G401.6 (cell line): ENCODE measurements at regions not wholly inside any gene's neighbourhood (a gene's known extent, or its start where the extent isn't known, plus 50 kb on each side); places are given as distances from the start of the nearest gene placed in this dataset.
A peak's percentile ranks its signal among the peaks of the same experiment; 100 is the strongest.
"Not testable (repeated sequence)": the region's sequence is repeated elsewhere in the genome, so short reads cannot be mapped to it uniquely, and the experiment has no call there.

Experiments used
- FAIRE-seq: peaks from 2 replicates; lab custom pipeline; 2012; peaks lifted over from hg19 to GRCh38; lab: Jason Lieb, UNC

DNA sequence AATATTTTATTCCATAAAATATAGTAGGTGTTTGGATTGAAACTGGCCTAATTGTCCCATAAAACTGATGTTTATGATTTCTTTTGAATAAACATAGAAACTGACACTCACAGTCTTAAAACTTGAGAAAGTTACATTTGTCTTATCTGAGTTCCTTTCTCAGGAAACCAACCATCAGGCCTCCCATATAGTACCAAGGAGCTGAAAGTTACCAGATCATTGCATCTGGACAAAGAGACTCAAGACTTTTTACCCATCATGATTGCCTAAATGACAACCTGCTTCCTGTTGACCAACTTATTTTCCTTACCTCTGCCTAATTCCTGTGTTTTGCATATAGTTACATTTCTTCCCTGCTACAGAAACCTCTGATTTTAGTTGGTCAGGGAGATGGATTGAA, 137.0 kb upstream of the XPO1 start:
- FAIRE-seq = no peak

DNA sequence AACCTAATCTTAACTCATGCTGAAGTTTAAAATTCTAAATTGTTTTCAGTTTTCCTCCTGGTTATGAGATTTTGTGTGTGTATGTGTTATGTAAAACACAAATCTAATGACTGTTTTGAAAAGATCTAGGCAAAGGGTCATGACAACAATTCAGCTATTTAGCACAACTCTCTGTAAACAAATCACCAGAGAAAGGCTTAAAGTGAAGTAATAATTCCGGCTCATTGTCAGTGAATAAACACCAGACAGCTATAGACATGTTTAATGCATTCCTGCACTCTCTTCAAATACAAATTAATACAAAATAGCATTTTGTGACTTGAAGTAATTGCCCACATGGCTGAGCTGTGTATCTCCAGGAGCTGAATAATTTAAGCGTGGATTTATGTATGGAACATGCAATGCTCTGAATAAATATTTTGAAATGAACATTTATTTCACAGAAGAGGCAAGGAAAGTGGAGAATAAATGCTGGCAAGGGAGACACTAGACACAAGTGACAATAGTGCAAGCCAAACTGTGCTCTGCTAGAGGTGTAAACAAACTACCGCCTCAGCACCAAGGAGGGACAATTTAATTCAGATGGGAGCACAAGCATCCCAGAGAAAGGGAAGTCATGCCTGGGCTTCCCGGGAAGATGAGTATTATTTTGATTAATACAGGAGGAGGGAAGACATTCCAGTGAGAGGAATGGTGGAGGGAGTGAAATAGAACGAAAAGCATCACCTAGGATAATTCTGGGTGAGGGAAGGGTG, 133.6 kb upstream of the XPO1 start:
- no peak for FAIRE-seq

DNA sequence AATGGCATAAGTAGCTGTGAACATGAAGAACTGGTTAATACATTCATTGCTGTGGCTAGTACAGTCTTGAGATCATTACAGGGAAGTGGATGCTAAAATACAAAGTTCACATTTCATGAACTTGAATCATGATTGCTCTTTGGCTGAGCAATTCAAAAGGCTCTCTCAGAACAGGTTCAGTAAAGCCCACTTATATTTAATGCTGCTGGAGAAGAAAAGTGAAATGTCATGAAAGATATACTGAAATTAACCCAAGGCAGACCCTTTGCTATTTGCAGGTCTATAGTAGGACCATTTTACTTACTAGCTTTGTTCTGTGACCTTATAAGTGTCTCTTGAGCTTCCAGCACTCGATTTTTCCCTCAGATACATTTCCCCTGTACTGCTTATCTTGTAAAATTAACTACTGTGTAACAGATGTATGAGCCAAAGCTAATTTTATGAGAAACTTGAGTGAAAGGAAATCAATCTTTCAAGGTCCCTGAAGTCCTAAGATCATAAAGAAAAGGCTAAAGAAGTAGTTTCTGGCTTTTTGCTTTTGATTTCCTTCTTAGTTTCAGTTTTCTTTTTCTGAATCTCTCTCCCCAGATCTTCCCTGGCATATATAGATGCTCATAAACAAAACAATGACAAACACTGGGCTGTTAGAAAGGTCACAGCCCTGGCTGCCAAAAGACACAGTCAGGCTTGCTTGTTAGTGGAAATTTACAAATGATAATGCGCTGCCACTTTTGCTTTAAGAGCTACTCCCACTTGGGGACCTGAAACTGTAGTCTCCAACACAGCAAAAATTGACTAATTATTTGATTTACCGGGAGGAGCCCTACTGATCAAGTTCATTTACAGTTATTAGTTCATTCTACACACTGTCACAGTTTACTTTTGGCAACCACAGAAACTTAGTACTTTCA, 132.7 kb upstream of the XPO1 start:
- FAIRE-seq = no peak

DNA sequence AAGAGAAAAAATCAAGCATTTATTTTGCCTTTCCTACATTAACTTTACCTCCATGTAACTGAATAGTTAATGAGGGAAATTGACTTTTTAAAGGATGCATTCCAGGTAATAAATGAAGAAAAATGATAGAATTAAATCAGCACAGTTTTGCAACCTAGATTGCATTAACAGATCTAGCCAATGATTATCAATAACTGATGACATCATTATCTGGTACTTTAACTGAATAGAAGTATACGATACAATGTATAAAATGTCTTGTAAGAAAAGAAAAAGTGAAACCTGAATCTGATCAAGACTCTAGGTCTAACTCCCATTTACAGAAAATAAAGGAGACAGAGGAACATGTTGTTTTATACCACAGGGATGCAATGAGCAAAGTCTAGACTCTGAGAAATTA, 126.0 kb upstream of the XPO1 start:
- no peak for FAIRE-seq

DNA sequence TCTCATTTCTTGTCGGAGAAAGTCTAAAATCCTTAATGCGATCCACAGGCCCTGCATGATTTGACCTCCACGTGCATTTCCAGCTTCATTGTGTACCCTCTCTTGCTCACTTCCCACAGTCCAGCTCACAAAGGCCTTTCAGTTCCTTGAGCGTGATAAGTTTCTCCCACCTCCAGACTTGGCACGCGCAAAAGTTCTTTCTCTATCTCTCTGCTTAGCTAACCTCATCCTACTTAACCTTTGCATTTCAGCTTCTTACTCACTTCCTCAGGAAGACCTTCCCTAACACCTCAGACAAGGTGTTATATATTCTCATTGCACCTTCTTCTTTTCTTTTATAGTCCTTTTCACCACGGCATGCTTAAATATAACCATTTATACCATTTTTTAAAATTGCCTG, 124.8 kb upstream of the XPO1 start:
- no peak for FAIRE-seq

DNA sequence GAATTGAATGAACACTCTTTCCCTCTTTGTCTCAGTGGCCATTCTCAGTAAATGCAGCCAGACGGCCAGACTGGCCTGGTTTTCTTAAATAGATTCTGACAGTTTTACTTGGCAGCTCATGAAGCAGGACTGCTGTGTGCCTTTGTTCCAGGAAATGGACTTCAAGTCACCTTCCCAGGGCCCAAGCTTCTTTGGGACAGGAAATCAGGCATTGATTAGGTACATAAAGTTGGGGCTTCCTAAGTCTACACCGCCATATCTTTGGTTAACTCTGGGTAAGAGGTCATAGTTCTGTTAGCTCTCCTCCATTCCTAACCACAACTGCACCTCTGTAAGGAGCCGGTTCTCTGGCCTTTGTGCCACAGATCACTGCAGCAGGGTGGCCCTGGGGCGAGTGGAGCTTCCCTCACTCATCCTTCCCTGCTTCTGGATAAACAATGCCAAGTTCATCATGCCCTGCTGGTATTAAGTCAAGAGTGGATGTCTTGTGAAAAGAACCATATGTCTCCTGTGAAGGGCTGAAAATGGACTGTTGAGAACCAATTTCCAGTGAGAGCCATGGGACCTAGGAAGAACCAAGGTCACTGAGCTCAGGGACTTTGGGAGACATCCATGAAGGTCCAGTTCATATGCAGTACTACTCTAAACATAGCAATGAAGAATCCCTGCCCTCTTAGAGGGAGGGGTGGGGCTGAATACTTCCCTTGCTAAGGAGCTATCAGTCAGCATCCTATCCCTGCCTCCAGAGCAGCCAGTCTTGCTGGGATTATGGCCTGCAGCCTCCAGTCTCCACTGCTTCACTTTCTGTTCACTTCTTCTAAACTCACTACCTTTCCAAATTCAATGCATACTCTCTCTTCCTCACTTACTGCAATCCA, 122.6 kb upstream of the XPO1 start:
- FAIRE-seq = no peak

DNA sequence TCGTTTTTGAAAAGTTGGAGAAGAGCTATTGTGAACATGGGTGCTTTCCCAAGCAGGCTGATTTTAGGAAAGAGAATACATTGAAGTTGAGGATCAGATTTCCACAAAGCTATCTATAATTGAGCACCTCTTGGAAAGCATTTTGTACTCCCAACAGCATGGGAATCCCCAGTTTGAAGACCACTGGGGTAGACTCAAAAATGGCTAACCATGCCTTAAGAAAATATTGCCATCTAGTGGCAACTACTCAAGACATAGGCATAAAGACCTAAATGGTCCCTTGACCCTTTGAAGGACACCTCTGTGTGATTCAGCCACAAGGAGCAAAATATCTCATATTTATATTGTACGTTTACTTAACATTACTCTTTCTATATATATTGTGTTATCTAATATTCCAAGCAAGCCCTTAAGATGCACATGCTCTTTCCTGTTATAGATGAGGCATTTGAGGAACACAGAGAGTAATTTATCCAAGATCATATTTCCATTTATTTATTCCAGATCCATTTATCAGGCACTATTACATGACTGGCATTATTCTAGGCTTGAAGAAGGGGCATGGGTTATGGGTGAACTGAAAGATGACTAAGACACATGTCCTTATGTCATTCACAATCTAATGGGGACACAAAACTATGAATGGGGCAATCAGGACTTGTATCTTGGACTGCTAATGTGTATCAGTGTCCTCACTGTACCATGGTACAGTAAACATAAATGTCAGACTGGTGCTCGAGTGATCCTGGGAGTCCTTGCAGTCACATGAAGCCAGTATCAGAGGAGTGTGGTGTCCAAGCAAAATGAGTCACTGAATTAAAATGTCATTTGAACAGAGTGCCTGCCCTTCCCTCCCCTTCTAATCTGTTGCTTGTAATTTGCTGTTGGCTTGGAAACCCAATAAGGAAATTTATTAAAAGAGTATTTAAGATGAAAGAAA, 121.0 kb upstream of the XPO1 start:
- peak; percentile 74 for FAIRE-seq

DNA sequence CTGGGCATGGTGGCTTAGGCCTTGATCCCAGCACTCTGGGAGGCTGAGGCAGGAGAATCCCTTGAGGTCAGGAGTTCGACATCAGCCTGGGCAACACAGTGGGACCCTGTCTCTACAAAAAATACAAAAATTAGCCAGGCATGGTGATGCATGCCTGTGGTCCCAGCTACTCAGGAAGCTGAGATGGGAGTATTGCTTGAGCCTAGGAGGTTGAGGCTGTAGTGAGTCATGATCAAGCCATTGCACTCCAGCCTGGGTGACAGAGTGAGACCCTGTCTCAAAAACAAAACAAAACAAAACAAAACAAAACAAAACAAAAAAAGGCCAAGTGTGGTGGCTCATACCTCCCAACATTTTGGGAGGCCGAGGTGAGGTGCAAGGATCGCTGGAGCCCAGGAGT, 111.8 kb upstream of the XPO1 start:
- not testable (repeated sequence) for FAIRE-seq

DNA sequence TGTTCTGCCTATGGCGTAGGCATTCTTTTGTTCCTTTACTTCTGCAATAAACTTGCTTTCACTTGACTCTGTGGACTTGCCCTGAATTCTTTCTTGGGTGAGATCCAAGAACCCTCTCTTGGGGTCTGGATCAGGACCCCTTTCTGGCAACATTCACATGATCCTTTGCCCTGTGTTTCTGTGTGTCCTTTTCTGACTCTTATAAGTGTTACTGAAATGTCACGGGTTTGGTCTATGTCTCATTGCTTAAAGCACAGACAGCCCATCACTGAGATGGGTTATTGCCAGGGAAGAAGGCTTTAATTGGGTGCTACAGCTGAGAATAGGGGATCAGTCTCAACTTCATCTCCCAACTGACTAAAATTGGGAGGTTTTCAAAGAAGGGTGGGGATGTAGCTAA, 110.9 kb upstream of the XPO1 start:
- FAIRE-seq = no peak

DNA sequence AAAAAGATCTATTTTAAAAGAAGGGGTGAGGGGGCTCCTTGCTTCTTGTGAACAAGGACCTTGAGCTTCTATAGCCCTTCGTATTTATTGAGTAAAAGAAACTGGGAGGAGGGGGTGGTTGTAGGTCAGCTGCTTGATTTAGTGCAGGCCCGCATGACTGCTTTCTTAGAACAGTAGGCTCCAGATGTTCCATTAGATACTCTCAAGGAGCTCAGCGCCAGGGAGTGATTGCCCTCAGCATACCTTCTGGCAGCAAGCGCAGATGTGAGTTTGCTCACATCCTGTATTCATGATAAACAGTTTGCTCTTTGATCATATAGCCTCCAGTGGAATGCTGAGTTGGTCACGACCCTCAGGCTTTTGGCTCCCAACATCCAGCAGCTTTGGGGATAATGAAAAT, 108.9 kb upstream of the XPO1 start:
- FAIRE-seq = no peak

DNA sequence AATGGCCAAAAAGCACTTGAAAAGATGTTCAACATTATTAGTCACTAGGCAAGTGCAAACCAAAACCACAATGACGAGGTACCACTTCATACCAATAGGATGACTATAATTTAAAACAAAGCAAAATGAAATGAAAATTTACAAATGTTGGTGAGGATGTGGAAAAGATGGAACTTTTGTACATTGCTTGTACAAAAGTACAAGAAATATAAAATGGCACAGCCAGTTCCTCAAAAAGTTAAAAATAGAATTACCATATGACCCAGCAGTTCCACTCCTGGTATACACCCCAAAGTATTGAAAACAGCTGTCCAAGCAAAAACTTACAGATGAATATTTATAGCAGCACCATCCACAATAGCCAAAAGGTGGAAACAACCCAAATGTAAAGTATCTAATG, 107.8 kb upstream of the XPO1 start:
- no peak for FAIRE-seq

DNA sequence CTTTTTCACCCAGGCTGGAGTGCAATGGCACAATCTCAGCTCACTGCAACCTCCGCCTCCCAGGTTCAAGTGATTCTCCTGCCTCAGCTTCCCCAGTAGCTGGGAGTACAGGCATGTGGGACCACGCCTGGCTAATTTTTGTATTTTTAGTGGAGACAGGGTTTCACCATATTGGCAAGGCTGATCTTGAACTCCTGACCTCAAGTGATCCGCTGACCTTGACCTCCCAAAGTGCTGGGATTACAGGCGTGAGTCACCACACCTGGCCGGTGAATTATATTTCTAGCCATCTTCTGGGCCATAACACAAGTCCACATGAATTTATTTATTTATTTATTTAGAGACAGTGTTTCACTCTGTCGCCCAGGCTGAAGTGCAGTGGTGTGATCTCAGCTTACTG, 105.0 kb upstream of the XPO1 start:
- not testable (repeated sequence) for FAIRE-seq

DNA sequence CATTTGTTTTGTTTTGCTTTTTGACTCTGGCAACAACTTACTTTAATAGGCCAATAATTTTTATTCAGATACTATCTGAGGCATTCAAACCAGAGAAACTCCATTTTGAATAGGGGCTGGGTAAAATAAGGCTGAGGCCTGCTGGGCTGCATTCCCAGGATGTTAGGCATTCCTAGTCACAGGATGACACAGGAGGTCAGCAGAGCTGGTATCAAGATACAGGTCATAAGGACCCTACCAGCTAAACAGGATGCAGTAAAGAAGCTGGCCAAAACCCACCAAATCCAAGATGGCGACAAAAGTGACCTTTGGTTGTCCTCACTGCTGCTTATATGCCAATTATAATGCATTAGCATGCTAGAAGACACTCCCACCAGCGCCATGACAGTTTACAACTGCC, 102.2 kb upstream of the XPO1 start:
- no peak for FAIRE-seq

DNA sequence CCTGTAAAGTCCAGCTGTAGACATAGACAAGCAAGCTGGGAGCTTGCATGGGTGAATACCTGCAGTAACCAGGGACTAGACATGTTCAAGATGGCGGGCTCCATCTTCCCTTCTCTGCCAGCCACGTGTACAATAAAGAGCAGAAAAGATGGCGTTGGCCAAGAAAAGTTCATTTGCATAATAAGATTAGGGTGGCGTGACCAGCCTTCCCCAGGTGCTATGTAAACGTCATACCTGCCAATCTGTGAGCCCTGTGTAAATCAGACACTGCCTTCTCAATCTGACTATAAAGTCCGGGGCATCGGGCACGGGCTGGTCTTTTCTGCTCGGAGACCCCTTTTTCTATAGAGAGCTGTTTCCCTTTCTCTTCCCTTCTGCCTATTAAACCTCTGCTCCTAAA, 101.6 kb upstream of the XPO1 start:
- FAIRE-seq = no peak

DNA sequence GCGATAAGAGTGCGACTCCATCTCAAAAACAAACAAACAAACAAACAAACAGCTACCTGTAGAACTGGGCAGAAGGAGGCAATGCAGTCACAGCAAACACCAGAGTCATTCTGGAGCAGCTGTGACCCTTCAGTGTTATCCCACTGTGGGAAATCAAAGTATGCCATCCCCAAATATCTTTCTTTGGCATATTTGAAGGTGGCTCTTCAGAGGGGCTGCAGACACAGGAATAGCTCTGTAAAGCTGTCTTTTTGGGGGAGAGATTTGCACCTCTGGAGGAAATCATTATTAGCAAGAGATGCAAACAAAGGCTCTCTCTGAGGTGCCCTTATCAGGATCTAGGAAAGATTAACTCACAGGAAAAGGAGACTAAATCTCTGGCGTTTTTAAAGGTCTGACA, 98.5 kb upstream of the XPO1 start:
- no peak for FAIRE-seq

DNA sequence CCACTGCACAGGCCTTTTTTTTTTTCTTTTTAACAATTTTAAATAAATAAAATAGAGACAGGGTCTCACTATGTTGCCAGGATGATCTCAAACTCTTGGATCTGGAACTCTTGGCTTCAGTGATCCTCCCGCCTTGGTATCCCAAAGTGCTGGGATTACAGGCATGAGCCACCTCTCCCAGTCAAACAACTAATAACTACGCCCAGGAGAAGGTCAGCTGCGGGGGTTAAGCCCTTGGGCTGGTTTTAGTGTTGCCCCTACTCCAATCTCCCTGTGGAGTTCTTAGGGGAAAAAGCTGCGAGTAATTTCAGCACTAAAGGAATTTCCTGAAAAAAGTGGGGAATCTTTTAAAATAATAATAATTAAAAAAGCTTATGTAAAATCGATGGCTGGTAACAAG, 96.4 kb upstream of the XPO1 start:
- no peak for FAIRE-seq

DNA sequence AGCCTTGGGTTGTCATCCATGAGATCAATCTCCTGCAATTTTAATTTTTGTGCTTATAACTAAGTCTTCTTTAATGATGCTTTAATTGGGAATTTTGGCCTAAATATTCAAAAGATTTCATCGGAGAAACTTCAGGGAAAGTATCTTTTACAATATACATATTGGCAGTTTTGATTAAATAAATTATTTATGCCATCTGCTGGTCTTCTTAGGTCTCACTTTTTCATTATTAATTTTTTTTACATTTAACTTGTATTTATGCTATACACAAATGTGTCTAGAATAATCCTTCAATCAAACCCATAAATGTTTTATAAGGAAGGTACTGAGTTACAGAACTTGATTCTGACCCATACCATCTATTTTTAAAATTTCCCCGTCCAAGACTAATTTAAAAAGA, 95.1 kb upstream of the XPO1 start:
- no peak for FAIRE-seq

DNA sequence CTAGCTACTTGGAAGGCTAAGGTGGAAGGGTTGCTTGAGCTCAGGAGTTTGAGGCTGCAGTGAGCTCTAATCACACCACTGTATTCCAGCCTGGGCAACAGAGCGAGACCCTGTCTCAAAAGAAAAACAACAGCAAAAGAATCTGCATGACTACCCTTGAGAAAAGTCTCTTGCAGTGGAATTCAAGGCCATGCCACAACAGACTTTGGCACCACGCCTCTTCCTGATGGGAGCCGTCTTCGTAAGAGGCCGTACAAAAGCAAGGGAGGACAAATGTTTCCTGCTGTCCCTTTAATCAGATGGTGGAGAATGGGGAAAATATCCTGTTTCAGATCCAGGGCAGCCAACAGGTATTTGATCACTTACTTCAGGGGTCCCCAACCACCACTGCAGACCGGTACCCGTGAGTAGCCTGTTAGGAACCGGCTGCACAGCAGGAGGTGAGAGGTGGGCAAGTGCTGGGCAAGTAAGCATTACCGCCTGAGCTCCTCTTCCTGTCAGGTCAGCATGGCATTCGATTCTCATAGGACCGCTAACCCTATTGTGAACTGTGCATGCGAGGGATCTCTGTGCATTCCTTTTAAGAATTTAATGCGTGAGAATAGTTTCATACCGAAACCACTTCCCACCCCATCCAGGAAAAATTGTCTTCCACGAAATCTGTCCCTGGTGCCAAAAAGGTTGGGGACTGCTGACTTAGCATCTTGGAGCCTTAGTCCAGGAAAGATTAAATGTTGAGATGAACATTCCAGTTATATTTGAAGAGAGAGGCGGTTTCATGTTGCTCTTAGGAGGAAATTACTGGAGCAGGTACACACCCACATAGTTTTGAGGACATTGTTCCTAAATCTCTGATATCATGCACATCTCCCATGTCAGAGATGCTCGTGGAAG, 94.4 kb upstream of the XPO1 start:
- FAIRE-seq = no peak

DNA sequence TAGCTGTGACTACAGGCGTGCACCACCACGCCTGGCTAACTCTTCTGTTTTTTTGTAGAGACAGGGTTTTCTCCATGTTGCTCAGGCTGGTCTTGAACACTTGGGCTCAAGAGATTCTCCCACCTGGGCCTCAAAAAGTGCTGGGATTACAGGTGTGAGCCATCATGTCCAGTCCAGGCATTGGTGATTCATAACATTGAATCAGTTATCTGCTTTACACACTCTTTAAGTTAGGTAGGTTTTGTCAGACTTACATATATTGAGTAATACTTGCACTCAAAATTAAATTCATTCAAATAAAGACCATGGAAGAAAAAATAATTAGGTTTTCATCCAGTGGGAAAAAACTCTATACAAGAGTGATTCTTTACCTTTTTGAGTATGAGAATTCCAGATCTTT, 93.2 kb upstream of the XPO1 start:
- no peak for FAIRE-seq

DNA sequence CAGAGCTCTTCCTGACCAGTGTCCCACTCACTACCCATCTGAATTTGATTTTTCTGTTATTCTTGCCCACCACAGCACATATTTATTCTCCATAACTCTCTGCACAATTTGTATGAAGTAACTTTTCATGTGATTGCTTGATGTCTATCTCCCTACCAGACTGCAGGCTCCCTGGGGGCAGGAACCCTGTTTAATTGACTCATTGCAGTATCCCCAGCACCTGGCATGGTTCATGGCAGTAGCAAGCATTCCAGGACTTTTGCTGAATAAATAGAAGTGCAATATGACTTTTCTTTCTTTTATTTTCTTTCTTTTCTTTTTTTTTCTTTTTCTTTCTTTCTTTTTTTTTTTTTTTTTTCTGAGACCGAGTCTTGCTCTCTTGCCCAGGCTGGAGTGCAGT, 88.7 kb upstream of the XPO1 start:
- no peak for FAIRE-seq

DNA sequence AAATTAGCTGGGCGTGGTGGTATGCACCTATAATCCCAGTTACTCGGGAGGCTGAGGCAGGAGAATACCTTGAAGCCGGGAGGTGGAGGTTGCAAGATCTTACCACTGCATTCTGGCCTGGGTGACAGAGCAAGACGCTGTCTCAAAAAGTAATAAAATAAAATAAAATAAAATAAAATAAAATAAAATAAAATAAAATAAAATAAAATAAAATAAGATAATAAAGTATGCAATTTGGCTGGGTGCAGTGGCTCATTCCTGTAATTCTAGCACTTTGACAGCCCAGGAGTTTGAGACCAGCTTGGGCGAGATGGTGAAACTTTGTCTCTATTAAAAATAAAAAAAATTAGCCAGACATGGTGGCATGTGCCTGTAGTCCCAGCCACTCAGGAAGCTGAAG, 85.6 kb upstream of the XPO1 start:
- no peak for FAIRE-seq
